ENCODE measurements at regions not wholly inside any gene's neighbourhood (a gene's known extent, or its start where the extent isn't known, plus 50 kb on each side); places are given as distances from the start of the nearest gene placed in this dataset.
"Not testable (repeated sequence)": the region's sequence is repeated elsewhere in the genome, so short reads cannot be mapped to it uniquely, and the experiment has no call there.

GRCh38 chr2:60350791-60351190 is 202.7 kb downstream of the BCL11A start:
- DNase-seq = no peak
- H3K27ac ChIP-seq = no peak overlapping the region
- intact Hi-C loops (cut with DNase I; ENCODE audit: low total_unique reads) = no loop called here

GRCh38 chr2:60347781-60348180 is 205.7 kb downstream of the BCL11A start:
- no peaks in the 10 kb centered on the region for H3K27me3 ChIP-seq
- H3K4me1 ChIP-seq = no peaks in the 10 kb centered on the region
- in situ Hi-C loops (cut with MboI; ENCODE audit: low pct_ligation_motif_present in 1 of 4, low pct_unique_long_range_greater_than_20kb in 1 of 4, low sequenced_read_pairs in 3 of 4) (no loop called here), intact Hi-C loops (cut with DNase I; ENCODE audit: low total_unique reads) (no loop called here)
- H3K9me3 ChIP-seq = no peaks in the 10 kb centered on the region
- WGBS, 2 donors (ENCODE audit: low coverage in 1 of 2) = 85 to 100% methylated on average over 2 to 5 of the region's 5 CpGs
- no peak overlapping the region for H3K27ac ChIP-seq
- no peak for TF ChIP-seq CTCF (IDR thresholded peaks at IDR 0.05)
- DNase-seq = no peak
- H3K36me3 ChIP-seq = no peaks in the 10 kb centered on the region
- H3K4me3 ChIP-seq = no peak overlapping the region

More at GRCh38 chr2:60350791-60351190, 202.7 kb downstream of the BCL11A start:
- no peak for TF ChIP-seq EP300 (IDR thresholded peaks at IDR 0.05; ENCODE audit: low read depth)
- TF ChIP-seq POLR2AphosphoS5 (IDR thresholded peaks at IDR 0.05) = no peak
- no peak for TF ChIP-seq POLR2A (IDR thresholded peaks at IDR 0.05)
- TF ChIP-seq CTCF (IDR thresholded peaks at IDR 0.05) = no peak
- 50% methylated on average over 4 of the region's 4 CpGs; no CpG with 5 or more reads in 1 of the 2 donors for WGBS, 2 donors (ENCODE audit: low coverage in 1 of 2)
- no peaks in the 10 kb centered on the region for H3K27me3 ChIP-seq
- H3K4me3 ChIP-seq = no peak overlapping the region
- H3K36me3 ChIP-seq = no peaks in the 10 kb centered on the region
- in situ Hi-C loops (cut with MboI; ENCODE audit: low pct_ligation_motif_present in 1 of 4, low pct_unique_long_range_greater_than_20kb in 1 of 4, low sequenced_read_pairs in 3 of 4) = no loop called here
- H3K4me1 ChIP-seq = peaks cover 0 to 6% (median 4%) of the 10 kb centered on the region in 4 donors
- H3K9me3 ChIP-seq = no peaks in the 10 kb centered on the region

- H3K4me1 ChIP-seq; DNase-seq; in situ Hi-C loops (cut with MboI; ENCODE audit: low pct_ligation_motif_present in 1 of 4, low pct_unique_long_range_greater_than_20kb in 1 of 4, low sequenced_read_pairs in 3 of 4); H3K27ac ChIP-seq; H3K27me3 ChIP-seq; H3K4me3 ChIP-seq; H3K36me3 ChIP-seq; intact Hi-C loops (cut with DNase I; ENCODE audit: low total_unique reads); H3K9me3 ChIP-seq: not testable (repeated sequence)
- WGBS, 2 donors (ENCODE audit: low coverage in 1 of 2) = 94% methylated on average over 4 of the region's 4 CpGs; no CpG with 5 or more reads in 1 of the 2 donors
These were observed 211.0 kb downstream of the BCL11A start for GRCh38 chr2:60342491-60342890.

GRCh38 chr2:60341151-60341550 is 212.3 kb downstream of the BCL11A start:
- no peak overlapping the region for H3K27ac ChIP-seq
- intact Hi-C loops (cut with DNase I; ENCODE audit: low total_unique reads) (no loop called here), in situ Hi-C loops (cut with MboI; ENCODE audit: low pct_ligation_motif_present in 1 of 4, low pct_unique_long_range_greater_than_20kb in 1 of 4, low sequenced_read_pairs in 3 of 4) (no loop called here)
- TF ChIP-seq POLR2A (IDR thresholded peaks at IDR 0.05) (no peak), POLR2AphosphoS5 (IDR thresholded peaks at IDR 0.05) (no peak), EP300 (IDR thresholded peaks at IDR 0.05; ENCODE audit: low read depth) (no peak), CTCF (IDR thresholded peaks at IDR 0.05) (no peak)
- no peak overlapping the region for H3K4me3 ChIP-seq
- no peaks in the 10 kb centered on the region for H3K9me3 ChIP-seq
- no peaks in the 10 kb centered on the region for H3K4me1 ChIP-seq
- H3K27me3 ChIP-seq = no peaks in the 10 kb centered on the region
- no peaks in the 10 kb centered on the region for H3K36me3 ChIP-seq
- 72 to 91% methylated on average over 5 to 7 of the region's 7 CpGs for WGBS, 2 donors (ENCODE audit: low coverage in 1 of 2)
- no peak for DNase-seq

GRCh38 chr2:60339286-60339685 is 214.2 kb downstream of the BCL11A start:
- H3K4me3 ChIP-seq = no peak overlapping the region
- no peaks in the 10 kb centered on the region for H3K27me3 ChIP-seq
- no peak for TF ChIP-seq CTCF (IDR thresholded peaks at IDR 0.05)
- TF ChIP-seq POLR2AphosphoS5 (IDR thresholded peaks at IDR 0.05) = no peak
- no peak for TF ChIP-seq EP300 (IDR thresholded peaks at IDR 0.05; ENCODE audit: low read depth)
- TF ChIP-seq POLR2A (IDR thresholded peaks at IDR 0.05) = no peak
- DNase-seq = no peak
- no peaks in the 10 kb centered on the region for H3K9me3 ChIP-seq
- in situ Hi-C loops (cut with MboI; ENCODE audit: low pct_ligation_motif_present in 1 of 4, low pct_unique_long_range_greater_than_20kb in 1 of 4, low sequenced_read_pairs in 3 of 4) (no loop called here), intact Hi-C loops (cut with DNase I; ENCODE audit: low total_unique reads) (no loop called here)
- 82 to 83% methylated on average over 1 to 2 of the region's 2 CpGs for WGBS, 2 donors (ENCODE audit: low coverage in 1 of 2)
- no peak overlapping the region for H3K27ac ChIP-seq
- no peaks in the 10 kb centered on the region for H3K4me1 ChIP-seq
- no peaks in the 10 kb centered on the region for H3K36me3 ChIP-seq

Data from transverse colon (tissue), 4 donors.